ENCODE measurements at regions not wholly inside any gene's neighbourhood (a gene's known extent, or its start where the extent isn't known, plus 50 kb on each side); places are given as distances from the start of the nearest gene placed in this dataset.

DNA sequence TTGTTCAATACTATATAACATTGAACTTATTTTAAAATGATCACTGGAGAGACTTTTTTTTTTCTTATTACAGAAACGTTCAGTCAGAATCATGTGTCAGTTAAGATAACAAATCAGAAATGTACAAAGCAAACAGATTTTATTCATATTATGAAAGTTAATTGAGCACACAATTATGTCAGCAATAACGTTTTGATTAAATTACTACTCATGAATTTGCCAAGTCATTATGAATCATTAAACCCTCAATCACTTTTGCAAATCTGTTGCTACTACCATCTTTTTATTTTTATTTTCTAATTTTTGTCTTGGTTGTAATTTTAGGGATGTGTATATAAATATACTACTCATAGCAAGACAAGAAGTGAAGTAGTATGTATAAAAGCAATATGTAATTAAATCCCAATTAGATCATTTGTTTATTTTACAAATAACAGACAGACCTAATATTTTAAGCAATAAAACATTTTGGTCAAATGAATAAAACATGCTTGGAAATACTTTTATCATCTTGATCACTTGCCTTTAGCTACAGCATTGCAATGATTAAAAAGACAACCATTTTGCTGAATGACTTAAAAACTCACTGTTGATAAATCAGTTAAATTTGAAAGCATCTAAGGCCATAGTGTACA is 893.4 kb upstream of the MIR17HG start:
- TF ChIP-seq HOXA7 (CRISPR knock-in tag; IDR thresholded peaks at IDR 0.05; ENCODE audit: borderline replicate concordance) (no peak), ZNF660 (tag by site-specific recombination; IDR thresholded peaks at IDR 0.05) (no peak), SCRT2 (tag by site-specific recombination; IDR thresholded peaks at IDR 0.05) (no peak), ZNF544 (tag by site-specific recombination; IDR thresholded peaks at IDR 0.05) (no peak), GFI1B (tag by site-specific recombination; IDR thresholded peaks at IDR 0.05) (no peak)
- TF ChIP-seq, protein P1, sequence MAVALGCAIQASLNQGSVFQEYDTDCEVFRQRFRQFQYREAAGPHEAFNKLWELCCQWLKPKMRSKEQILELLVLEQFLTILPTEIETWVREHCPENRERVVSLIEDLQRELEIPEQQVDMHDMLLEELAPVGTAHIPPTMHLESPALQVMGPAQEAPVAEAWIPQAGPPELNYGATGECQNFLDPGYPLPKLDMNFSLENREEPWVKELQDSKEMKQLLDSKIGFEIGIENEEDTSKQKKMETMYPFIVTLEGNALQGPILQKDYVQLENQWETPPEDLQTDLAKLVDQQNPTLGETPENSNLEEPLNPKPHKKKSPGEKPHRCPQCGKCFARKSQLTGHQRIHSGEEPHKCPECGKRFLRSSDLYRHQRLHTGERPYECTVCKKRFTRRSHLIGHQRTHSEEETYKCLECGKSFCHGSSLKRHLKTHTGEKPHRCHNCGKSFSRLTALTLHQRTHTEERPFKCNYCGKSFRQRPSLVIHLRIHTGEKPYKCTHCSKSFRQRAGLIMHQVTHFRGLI (tag by site-specific recombination; IDR thresholded peaks at IDR 0.05), result no peak
- POLR2A ChIA-PET, result no interaction called here
- Histone ChIP-seq H3K27ac (ENCODE audit: extremely low read depth, low read depth, low read length) (no peak overlapping the region), H3K4me3 (ENCODE audit: low read depth, low read length) (no peak overlapping the region), H3K36me3 (ENCODE audit: control insufficient read depth in 2 of 2, insufficient read depth in 1 of 2, low read length in 2 of 2) (no peaks in the 10 kb centered on the region), H3K9me3 (ENCODE audit: control insufficient read depth, insufficient read depth, low read depth, low read length) (no peaks in the 10 kb centered on the region), H3K4me1 (ENCODE audit: control insufficient read depth, insufficient read depth, low read length) (no peaks in the 10 kb centered on the region)
- CTCF ChIA-PET, result no interaction called here

DNA sequence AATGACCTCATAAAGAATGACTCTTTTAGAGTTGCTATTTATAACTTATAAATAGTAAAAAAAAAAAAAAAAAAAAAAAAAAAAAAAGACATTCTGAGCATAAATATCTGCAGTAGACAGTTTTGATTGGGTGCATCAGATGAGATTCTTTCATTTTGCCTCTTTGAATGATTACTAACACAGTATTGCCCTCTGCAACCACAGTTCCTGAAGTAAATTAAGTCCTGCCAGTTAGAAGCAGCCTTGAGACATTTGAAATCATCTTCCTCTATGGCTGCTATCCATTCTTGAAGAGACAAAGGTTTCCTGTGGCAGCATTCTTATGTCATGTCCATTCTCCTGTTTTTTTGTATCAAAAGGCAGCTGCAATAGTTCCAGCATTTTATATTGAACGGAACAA is 892.4 kb upstream of the MIR17HG start:
- no peaks in the 10 kb centered on the region for H3K4me1 ChIP-seq (ENCODE audit: control insufficient read depth, insufficient read depth, low read length)
- no peaks in the 10 kb centered on the region for H3K36me3 ChIP-seq (ENCODE audit: control insufficient read depth in 2 of 2, insufficient read depth in 1 of 2, low read length in 2 of 2)
- no peak overlapping the region for H3K4me3 ChIP-seq (ENCODE audit: low read depth, low read length)
- H3K9me3 ChIP-seq (ENCODE audit: control insufficient read depth, insufficient read depth, low read depth, low read length), result no peaks in the 10 kb centered on the region
- ChIA-PET CTCF (no interaction called here), POLR2A (no interaction called here)
- no peak overlapping the region for H3K27ac ChIP-seq (ENCODE audit: extremely low read depth, low read depth, low read length)
- TF ChIP-seq MYNN (tag by site-specific recombination; IDR thresholded peaks at IDR 0.05; ENCODE audit: borderline replicate concordance) (no peak), ZIC2 (tag by site-specific recombination; IDR thresholded peaks at IDR 0.05) (no peak), ZNF707 (tag by site-specific recombination; IDR thresholded peaks at IDR 0.05) (no peak), ZNF292 (tag by site-specific recombination; IDR thresholded peaks at IDR 0.05; ENCODE audit: borderline replicate concordance, low read depth) (no peak), ZNF610 (tag by site-specific recombination; IDR thresholded peaks at IDR 0.05; ENCODE audit: borderline replicate concordance) (no peak), ZNF777 (tag by site-specific recombination; IDR thresholded peaks at IDR 0.05; ENCODE audit: borderline replicate concordance) (no peak), ZEB2 (tag by site-specific recombination; IDR thresholded peaks at IDR 0.05) (no peak), ZNF140 (tag by site-specific recombination; IDR thresholded peaks at IDR 0.05) (no peak)
- TF ChIP-seq, protein P2, sequence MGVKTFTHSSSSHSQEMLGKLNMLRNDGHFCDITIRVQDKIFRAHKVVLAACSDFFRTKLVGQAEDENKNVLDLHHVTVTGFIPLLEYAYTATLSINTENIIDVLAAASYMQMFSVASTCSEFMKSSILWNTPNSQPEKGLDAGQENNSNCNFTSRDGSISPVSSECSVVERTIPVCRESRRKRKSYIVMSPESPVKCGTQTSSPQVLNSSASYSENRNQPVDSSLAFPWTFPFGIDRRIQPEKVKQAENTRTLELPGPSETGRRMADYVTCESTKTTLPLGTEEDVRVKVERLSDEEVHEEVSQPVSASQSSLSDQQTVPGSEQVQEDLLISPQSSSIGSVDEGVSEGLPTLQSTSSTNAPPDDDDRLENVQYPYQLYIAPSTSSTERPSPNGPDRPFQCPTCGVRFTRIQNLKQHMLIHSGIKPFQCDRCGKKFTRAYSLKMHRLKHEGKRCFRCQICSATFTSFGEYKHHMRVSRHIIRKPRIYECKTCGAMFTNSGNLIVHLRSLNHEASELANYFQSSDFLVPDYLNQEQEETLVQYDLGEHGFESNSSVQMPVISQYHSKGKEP (tag by site-specific recombination; IDR thresholded peaks at IDR 0.05), result no peak
- TF ChIP-seq, protein P3, sequence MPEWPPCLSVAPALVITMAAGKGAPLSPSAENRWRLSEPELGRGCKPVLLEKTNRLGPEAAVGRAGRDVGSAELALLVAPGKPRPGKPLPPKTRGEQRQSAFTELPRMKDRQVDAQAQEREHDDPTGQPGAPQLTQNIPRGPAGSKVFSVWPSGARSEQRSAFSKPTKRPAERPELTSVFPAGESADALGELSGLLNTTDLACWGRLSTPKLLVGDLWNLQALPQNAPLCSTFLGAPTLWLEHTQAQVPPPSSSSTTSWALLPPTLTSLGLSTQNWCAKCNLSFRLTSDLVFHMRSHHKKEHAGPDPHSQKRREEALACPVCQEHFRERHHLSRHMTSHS (tag by site-specific recombination; IDR thresholded peaks at IDR 0.05), result no peak
- TF ChIP-seq, protein P4, sequence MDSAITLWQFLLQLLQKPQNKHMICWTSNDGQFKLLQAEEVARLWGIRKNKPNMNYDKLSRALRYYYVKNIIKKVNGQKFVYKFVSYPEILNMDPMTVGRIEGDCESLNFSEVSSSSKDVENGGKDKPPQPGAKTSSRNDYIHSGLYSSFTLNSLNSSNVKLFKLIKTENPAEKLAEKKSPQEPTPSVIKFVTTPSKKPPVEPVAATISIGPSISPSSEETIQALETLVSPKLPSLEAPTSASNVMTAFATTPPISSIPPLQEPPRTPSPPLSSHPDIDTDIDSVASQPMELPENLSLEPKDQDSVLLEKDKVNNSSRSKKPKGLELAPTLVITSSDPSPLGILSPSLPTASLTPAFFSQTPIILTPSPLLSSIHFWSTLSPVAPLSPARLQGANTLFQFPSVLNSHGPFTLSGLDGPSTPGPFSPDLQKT (IDR thresholded peaks at IDR 0.05; ENCODE audit: borderline replicate concordance, low read depth, low read length), result no peak
- TF ChIP-seq, protein P5, sequence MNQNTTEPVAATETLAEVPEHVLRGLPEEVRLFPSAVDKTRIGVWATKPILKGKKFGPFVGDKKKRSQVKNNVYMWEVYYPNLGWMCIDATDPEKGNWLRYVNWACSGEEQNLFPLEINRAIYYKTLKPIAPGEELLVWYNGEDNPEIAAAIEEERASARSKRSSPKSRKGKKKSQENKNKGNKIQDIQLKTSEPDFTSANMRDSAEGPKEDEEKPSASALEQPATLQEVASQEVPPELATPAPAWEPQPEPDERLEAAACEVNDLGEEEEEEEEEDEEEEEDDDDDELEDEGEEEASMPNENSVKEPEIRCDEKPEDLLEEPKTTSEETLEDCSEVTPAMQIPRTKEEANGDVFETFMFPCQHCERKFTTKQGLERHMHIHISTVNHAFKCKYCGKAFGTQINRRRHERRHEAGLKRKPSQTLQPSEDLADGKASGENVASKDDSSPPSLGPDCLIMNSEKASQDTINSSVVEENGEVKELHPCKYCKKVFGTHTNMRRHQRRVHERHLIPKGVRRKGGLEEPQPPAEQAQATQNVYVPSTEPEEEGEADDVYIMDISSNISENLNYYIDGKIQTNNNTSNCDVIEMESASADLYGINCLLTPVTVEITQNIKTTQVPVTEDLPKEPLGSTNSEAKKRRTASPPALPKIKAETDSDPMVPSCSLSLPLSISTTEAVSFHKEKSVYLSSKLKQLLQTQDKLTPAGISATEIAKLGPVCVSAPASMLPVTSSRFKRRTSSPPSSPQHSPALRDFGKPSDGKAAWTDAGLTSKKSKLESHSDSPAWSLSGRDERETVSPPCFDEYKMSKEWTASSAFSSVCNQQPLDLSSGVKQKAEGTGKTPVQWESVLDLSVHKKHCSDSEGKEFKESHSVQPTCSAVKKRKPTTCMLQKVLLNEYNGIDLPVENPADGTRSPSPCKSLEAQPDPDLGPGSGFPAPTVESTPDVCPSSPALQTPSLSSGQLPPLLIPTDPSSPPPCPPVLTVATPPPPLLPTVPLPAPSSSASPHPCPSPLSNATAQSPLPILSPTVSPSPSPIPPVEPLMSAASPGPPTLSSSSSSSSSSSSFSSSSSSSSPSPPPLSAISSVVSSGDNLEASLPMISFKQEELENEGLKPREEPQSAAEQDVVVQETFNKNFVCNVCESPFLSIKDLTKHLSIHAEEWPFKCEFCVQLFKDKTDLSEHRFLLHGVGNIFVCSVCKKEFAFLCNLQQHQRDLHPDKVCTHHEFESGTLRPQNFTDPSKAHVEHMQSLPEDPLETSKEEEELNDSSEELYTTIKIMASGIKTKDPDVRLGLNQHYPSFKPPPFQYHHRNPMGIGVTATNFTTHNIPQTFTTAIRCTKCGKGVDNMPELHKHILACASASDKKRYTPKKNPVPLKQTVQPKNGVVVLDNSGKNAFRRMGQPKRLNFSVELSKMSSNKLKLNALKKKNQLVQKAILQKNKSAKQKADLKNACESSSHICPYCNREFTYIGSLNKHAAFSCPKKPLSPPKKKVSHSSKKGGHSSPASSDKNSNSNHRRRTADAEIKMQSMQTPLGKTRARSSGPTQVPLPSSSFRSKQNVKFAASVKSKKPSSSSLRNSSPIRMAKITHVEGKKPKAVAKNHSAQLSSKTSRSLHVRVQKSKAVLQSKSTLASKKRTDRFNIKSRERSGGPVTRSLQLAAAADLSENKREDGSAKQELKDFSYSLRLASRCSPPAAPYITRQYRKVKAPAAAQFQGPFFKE (tag by site-specific recombination; IDR thresholded peaks at IDR 0.05; ENCODE audit: borderline replicate concordance), result no peak
- TF ChIP-seq, protein P6, sequence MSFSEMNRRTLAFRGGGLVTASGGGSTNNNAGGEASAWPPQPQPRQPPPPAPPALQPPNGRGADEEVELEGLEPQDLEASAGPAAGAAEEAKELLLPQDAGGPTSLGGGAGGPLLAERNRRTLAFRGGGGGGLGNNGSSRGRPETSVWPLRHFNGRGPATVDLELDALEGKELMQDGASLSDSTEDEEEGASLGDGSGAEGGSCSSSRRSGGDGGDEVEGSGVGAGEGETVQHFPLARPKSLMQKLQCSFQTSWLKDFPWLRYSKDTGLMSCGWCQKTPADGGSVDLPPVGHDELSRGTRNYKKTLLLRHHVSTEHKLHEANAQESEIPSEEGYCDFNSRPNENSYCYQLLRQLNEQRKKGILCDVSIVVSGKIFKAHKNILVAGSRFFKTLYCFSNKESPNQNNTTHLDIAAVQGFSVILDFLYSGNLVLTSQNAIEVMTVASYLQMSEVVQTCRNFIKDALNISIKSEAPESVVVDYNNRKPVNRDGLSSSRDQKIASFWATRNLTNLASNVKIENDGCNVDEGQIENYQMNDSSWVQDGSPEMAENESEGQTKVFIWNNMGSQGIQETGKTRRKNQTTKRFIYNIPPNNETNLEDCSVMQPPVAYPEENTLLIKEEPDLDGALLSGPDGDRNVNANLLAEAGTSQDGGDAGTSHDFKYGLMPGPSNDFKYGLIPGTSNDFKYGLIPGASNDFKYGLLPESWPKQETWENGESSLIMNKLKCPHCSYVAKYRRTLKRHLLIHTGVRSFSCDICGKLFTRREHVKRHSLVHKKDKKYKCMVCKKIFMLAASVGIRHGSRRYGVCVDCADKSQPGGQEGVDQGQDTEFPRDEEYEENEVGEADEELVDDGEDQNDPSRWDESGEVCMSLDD (tag by site-specific recombination; IDR thresholded peaks at IDR 0.05), result no peak

All from HEK293 (cell line).